HepG2 (cell line): ENCODE measurements at regions not wholly inside any gene's neighbourhood (a gene's known extent, or its start where the extent isn't known, plus 50 kb on each side); places are given as distances from the start of the nearest gene placed in this dataset.

ENCODE experiments used
- ATAC-seq: fragments of 200-7000 bp; cut with Tn5 transposase; 3 replicates; pipeline ENCODE4 v1.9.1; 2020; ENCODE audit warnings: mild to moderate bottlenecking, moderate library complexity
- BruUV-seq: library from RNA; stranded (reverse); fragments of 400-500 nt; replicated peaks from 2 replicates; lab custom pipeline; 2021; lab: Mats Ljungman, UMichigan
- CTCF ChIA-PET: fragments of 300-600 bp; formaldehyde crosslinking; extraction: SDS; loops from one replicate; lab custom pipeline; 2021; ENCODE audit warnings: low total read pairs, inconsistent platforms, low intra/inter-chr PET ratio; lab: Yijun Ruan, JAX
- POLR2A ChIA-PET: fragments of 350-600 bp; sonication (Branson Sonifier 250); formaldehyde crosslinking; loops from one replicate; lab custom pipeline; 2020; ENCODE audit warnings: antibody characterized with exemption, inconsistent platforms; lab: Yijun Ruan, JAX
- DNase-seq: peaks from one replicate; pipeline ENCODE4 v3.0.0-alpha.2; 2015; ENCODE audit warnings: low spot score
- FAIRE-seq: peaks from 3 replicates; lab custom pipeline; 2011; peaks lifted over from hg19 to GRCh38; lab: Jason Lieb, UNC
- H2AFZ ChIP-seq: one replicate; pipeline ENCODE4 v1.6.1; 2011; ENCODE audit warnings: low read length, inconsistent platforms
- H3K27ac ChIP-seq: fragments of 300-600 bp; 3 replicates; pipeline ENCODE4 v1.8.0; 2011; ENCODE audit warnings: mixed run types, mild to moderate bottlenecking, mixed read lengths, low read length, inconsistent platforms; ENCODE audit not compliant: insufficient read depth; ENCODE audit errors: extremely low read length
- H3K27me3 ChIP-seq, 2 experiments: fragments of 200-600 bp in 1 of 2; 2 replicates in 1 of 2; 3 replicates in 1 of 2; pipeline versions ENCODE4 v1.6.0 to v1.8.0; 2011; ENCODE audit warnings: low read length in 2 of 2, mild to moderate bottlenecking in 2 of 2, moderate library complexity in 2 of 2, inconsistent platforms in 1 of 2; ENCODE audit not compliant: insufficient read depth in 2 of 2, control insufficient read depth in 1 of 2
- H3K36me3 ChIP-seq, 2 experiments: fragments of 200-600 bp in 1 of 2; replicated peaks in 1 of 2; 2 replicates in 1 of 2; 3 replicates in 1 of 2; pipeline versions ENCODE4 v1.5.1 to v1.8.0; 2011; ENCODE audit warnings: low read length in 2 of 2, inconsistent platforms in 1 of 2; ENCODE audit not compliant: insufficient read depth in 2 of 2, control insufficient read depth in 1 of 2
- H3K4me1 ChIP-seq: 2 replicates; pipeline ENCODE4 v1.5.1; 2012; ENCODE audit warnings: low read length, inconsistent platforms; ENCODE audit not compliant: insufficient read depth
- H3K4me2 ChIP-seq: 2 replicates; pipeline ENCODE4 v1.6.0; 2011; ENCODE audit warnings: low read depth, low read length, inconsistent platforms
- H3K4me3 ChIP-seq, 3 experiments: fragments of 200-600 bp in 1 of 3; sonication (generic), shearing (Covaris generic) in 1 of 3; replicated peaks in 1 of 3; 2 replicates each; pipeline ENCODE4 v1.5.1; 2011 to 2016; ENCODE audit warnings: low read length in 3 of 3, inconsistent platforms in 2 of 3, low read depth in 2 of 3, mild to moderate bottlenecking in 2 of 3, control low read depth in 1 of 3, mixed read lengths in 1 of 3; ENCODE audit not compliant: insufficient read depth in 1 of 3
- H3K79me2 ChIP-seq: one replicate; pipeline ENCODE4 v1.6.1; 2011; ENCODE audit warnings: low read length, inconsistent platforms; ENCODE audit not compliant: insufficient read depth
- H3K9ac ChIP-seq: 2 replicates; pipeline ENCODE4 v1.6.0; 2011; ENCODE audit warnings: mild to moderate bottlenecking, low read depth, low read length, inconsistent platforms; ENCODE audit not compliant: insufficient read depth
- H3K9me3 ChIP-seq: 2 replicates; pipeline ENCODE4 v1.5.1; 2012; ENCODE audit warnings: mild to moderate bottlenecking, low read length
- H4K20me1 ChIP-seq: 2 replicates; pipeline ENCODE4 v1.6.0; 2011; ENCODE audit warnings: inconsistent platforms, mild to moderate bottlenecking, low read length, moderate library complexity; ENCODE audit not compliant: insufficient read depth
- AKAP8 ChIP-seq: sonication (generic); formaldehyde crosslinking; IDR thresholded peaks from 2 replicates; pipeline ENCODE4 v1.5.1; 2020; ENCODE audit warnings: mild to moderate bottlenecking, missing genetic modification reagents
- ATAD3A ChIP-seq: sonication (generic); formaldehyde crosslinking; IDR thresholded peaks from 2 replicates; pipeline ENCODE4 v1.4.0; 2020; ENCODE audit warnings: missing genetic modification reagents
- HNF4A ChIP-seq: sonication (generic); formaldehyde crosslinking; IDR thresholded peaks from 2 replicates; pipeline ENCODE4 v1.4.0; 2020; ENCODE audit warnings: missing genetic modification reagents
- MXD4 ChIP-seq: IDR thresholded peaks from 2 replicates; pipeline ENCODE4 v1.6.1; 2016; ENCODE audit warnings: mild to moderate bottlenecking, missing biosample characterization, missing genetic modification reagents
- MYNN ChIP-seq: sonication (generic); formaldehyde crosslinking; IDR thresholded peaks from 2 replicates; pipeline ENCODE4 v1.4.0; 2020; ENCODE audit warnings: mild to moderate bottlenecking, low read depth, missing genetic modification reagents
- NCOA2 ChIP-seq: sonication (generic); formaldehyde crosslinking; IDR thresholded peaks from 2 replicates; pipeline ENCODE4 v1.8.0; 2022; ENCODE audit warnings: inconsistent platforms
- NFKB2 ChIP-seq: sonication (generic); formaldehyde crosslinking; IDR thresholded peaks from 2 replicates; pipeline ENCODE4 v1.4.0; 2020; ENCODE audit warnings: missing genetic modification reagents, borderline replicate concordance
- PATZ1 ChIP-seq: sonication (generic); formaldehyde crosslinking; IDR thresholded peaks from 2 replicates; pipeline ENCODE4 v1.4.0; 2020; ENCODE audit warnings: missing genetic modification reagents
- PHF20 ChIP-seq: sonication (generic); formaldehyde crosslinking; IDR thresholded peaks from 2 replicates; pipeline ENCODE4 v1.5.0; 2020; ENCODE audit warnings: mild to moderate bottlenecking, missing genetic modification reagents
- SRY ChIP-seq: sonication (generic); formaldehyde crosslinking; IDR thresholded peaks from 2 replicates; pipeline ENCODE4 v1.8.0; 2022; ENCODE audit warnings: mild to moderate bottlenecking, missing genetic modification reagents
- ZBTB10 ChIP-seq: sonication (generic); formaldehyde crosslinking; IDR thresholded peaks from 2 replicates; pipeline ENCODE4 v1.4.0; 2020; ENCODE audit warnings: missing genetic modification reagents, borderline replicate concordance
- ZBTB26 ChIP-seq: IDR thresholded peaks from 2 replicates; pipeline ENCODE4 v1.6.1; 2016; ENCODE audit warnings: missing compliant biosample characterization, missing genetic modification reagents, borderline replicate concordance
- ZKSCAN5 ChIP-seq: sonication (generic); formaldehyde crosslinking; IDR thresholded peaks from 2 replicates; pipeline ENCODE4 v1.5.1; 2020; ENCODE audit warnings: mild to moderate bottlenecking, missing genetic modification reagents
- ZNF124 ChIP-seq: sonication (generic); formaldehyde crosslinking; IDR thresholded peaks from 2 replicates; pipeline ENCODE4 v1.4.0; 2020; ENCODE audit warnings: missing genetic modification reagents
- ZNF326 ChIP-seq: sonication (generic); formaldehyde crosslinking; IDR thresholded peaks from 2 replicates; pipeline ENCODE4 v1.4.0; 2020; ENCODE audit warnings: missing genetic modification reagents, borderline replicate concordance
- ZNF530 ChIP-seq: sonication (generic); formaldehyde crosslinking; IDR thresholded peaks from 2 replicates; pipeline ENCODE4 v1.5.0; 2020; ENCODE audit warnings: low read depth, mild to moderate bottlenecking, missing genetic modification reagents
- ZNF841 ChIP-seq: sonication (generic); formaldehyde crosslinking; IDR thresholded peaks from 2 replicates; pipeline ENCODE4 v1.8.1; 2023; ENCODE audit warnings: missing genetic modification reagents, borderline replicate concordance
- WGBS: methylation state at CpG from one replicate; pipeline ENCODE4 v1.1.6; 2017; ENCODE audit warnings: low lambda C conversion rate; 5-methylcytosine and 5-hydroxymethylcytosine counted together
- in situ Hi-C: cut with HindIII; loops from 2 replicates; pipeline ENCODE4 v1.10.0; 2017; ENCODE audit warnings: low pct_unique_long_range_greater_than_20kb; ENCODE audit not compliant: extremely low pct_ligation_motif_present
- intact Hi-C: fragments of 100-400 bp; cut with micrococcal nuclease; formaldehyde crosslinking; loops from one replicate; pipeline ENCODE4 v1.10.0; 2022; ENCODE audit not compliant: unreplicated experiment

- POLR2A ChIA-PET = no interaction called here
- Histone ChIP-seq H3K79me2 (no peaks in the 10 kb centered on the region), H3K9me3 (no peaks in the 10 kb centered on the region), H3K4me3 (no peak overlapping the region), H3K4me1 (no peaks in the 10 kb centered on the region; the same call in 1 of the 2 replicates), H3K36me3 (no peaks in the 10 kb centered on the region), H3K4me2 (no peak overlapping the region), H3K27me3 (peaks cover 0 to 8% of the 10 kb centered on the region in 2 experiments; a peak in 2 of 5 replicates), H2AFZ (no peak overlapping the region), H3K27ac (no peak overlapping the region), H4K20me1 (no peaks in the 10 kb centered on the region), H3K9ac (no peak overlapping the region)
- FAIRE-seq (no peak), ATAC-seq (no peak), DNase-seq (no peak)
- CTCF ChIA-PET = no interaction called here
- BruUV-seq = no TSS peak
- in situ Hi-C loops = no loop called here
- 27% methylated on average over 2 of the region's 2 CpGs for WGBS
- intact Hi-C loops = no loop called here
- TF ChIP-seq MYNN (CRISPR knock-in tag) = no peak
- no peak for TF ChIP-seq ZBTB10 (CRISPR knock-in tag)
- no peak for TF ChIP-seq ZNF530 (CRISPR knock-in tag)
- no peak for TF ChIP-seq NCOA2 (CRISPR knock-in tag)
- TF ChIP-seq NFKB2 (CRISPR knock-in tag) = no peak
- no peak for TF ChIP-seq ZBTB26 (CRISPR knock-in tag)
- no peak for TF ChIP-seq MXD4 (CRISPR knock-in tag)
- TF ChIP-seq ZKSCAN5 (CRISPR knock-in tag) = no peak
- no peak for TF ChIP-seq ZNF841 (CRISPR knock-in tag)
- no peak for TF ChIP-seq ATAD3A
- TF ChIP-seq SRY (CRISPR knock-in tag) = no peak
- no peak for TF ChIP-seq HNF4A (CRISPR knock-in tag)
- no peak for TF ChIP-seq ZNF124 (CRISPR knock-in tag)
- no peak for TF ChIP-seq PATZ1 (CRISPR knock-in tag)
- TF ChIP-seq AKAP8 = no peak
- no peak for TF ChIP-seq PHF20 (CRISPR knock-in tag)
- TF ChIP-seq ZNF326 = no peak
These were observed 124.3 kb upstream of the OR9Q1 start for GRCh38 chr11:57899378-57899777.
